ENCODE measurements at regions not wholly inside any gene's neighbourhood (a gene's known extent, or its start where the extent isn't known, plus 50 kb on each side); places are given as distances from the start of the nearest gene placed in this dataset.

- CTCF ChIA-PET, result no interaction called here
- no peaks in the 10 kb centered on the region for H3K4me1 Mint-ChIP-seq (ENCODE audit: insufficient read depth, unreplicated experiment)
- no peak overlapping the region for H3K27ac Mint-ChIP-seq (ENCODE audit: low read depth, unreplicated experiment)
- H3K4me3 Mint-ChIP-seq (ENCODE audit: unreplicated experiment), result no peak overlapping the region
- intact Hi-C loops (cut with micrococcal nuclease), result no loop called here
- no peak for DNase-seq (ENCODE audit: unreplicated experiment)
- POLR2A ChIA-PET, result no interaction called here
- H3K27me3 Mint-ChIP-seq (ENCODE audit: insufficient read depth, unreplicated experiment), result no peaks in the 10 kb centered on the region
- peaks cover 7% of the 10 kb centered on the region for H3K9me3 Mint-ChIP-seq (ENCODE audit: unreplicated experiment)
- no peaks in the 10 kb centered on the region for H3K36me3 Mint-ChIP-seq (ENCODE audit: insufficient read depth, unreplicated experiment)
- no peak for TF ChIP-seq CTCF (IDR thresholded peaks at IDR 0.05; ENCODE audit: unreplicated experiment)
- no TSS peak for BruUV-seq (replicated peaks)
Measured at GRCh38 chr10:52679117-52679516, 93.5 kb downstream of the MBL2 start.

GRCh38 chr10:52682766-52683165, 89.8 kb downstream of the MBL2 start:
- no peaks in the 10 kb centered on the region for H3K9me3 Mint-ChIP-seq (ENCODE audit: unreplicated experiment)
- H3K27me3 Mint-ChIP-seq (ENCODE audit: insufficient read depth, unreplicated experiment), result no peaks in the 10 kb centered on the region
- POLR2A ChIA-PET, result no interaction called here
- no TSS peak for BruUV-seq (replicated peaks)
- no peaks in the 10 kb centered on the region for H3K4me1 Mint-ChIP-seq (ENCODE audit: insufficient read depth, unreplicated experiment)
- CTCF ChIA-PET, result interaction anchor here (0.6 kb wide), 1 partner anchor 401 kb away, joined by 4 read pairs; no protein-coding TSS in a partner anchor
- intact Hi-C loops (cut with micrococcal nuclease), result no loop called here
- H3K27ac Mint-ChIP-seq (ENCODE audit: low read depth, unreplicated experiment), result no peak overlapping the region
- no peak for DNase-seq (ENCODE audit: unreplicated experiment)
- no peak overlapping the region for H3K4me3 Mint-ChIP-seq (ENCODE audit: unreplicated experiment)
- H3K36me3 Mint-ChIP-seq (ENCODE audit: insufficient read depth, unreplicated experiment), result no peaks in the 10 kb centered on the region
- TF ChIP-seq CTCF (IDR thresholded peaks at IDR 0.05; ENCODE audit: unreplicated experiment), result no peak

- no TSS peak for BruUV-seq (replicated peaks)
- TF ChIP-seq CTCF (IDR thresholded peaks at IDR 0.05; ENCODE audit: unreplicated experiment), result no peak
- Mint-ChIP-seq H3K27me3 (ENCODE audit: insufficient read depth, unreplicated experiment) (no peaks in the 10 kb centered on the region), H3K27ac (ENCODE audit: low read depth, unreplicated experiment) (no peak overlapping the region), H3K9me3 (ENCODE audit: unreplicated experiment) (no peaks in the 10 kb centered on the region), H3K4me1 (ENCODE audit: insufficient read depth, unreplicated experiment) (no peaks in the 10 kb centered on the region), H3K4me3 (ENCODE audit: unreplicated experiment) (no peak overlapping the region), H3K36me3 (ENCODE audit: insufficient read depth, unreplicated experiment) (no peaks in the 10 kb centered on the region)
- no peak for DNase-seq (ENCODE audit: unreplicated experiment)
- POLR2A ChIA-PET, result no interaction called here
- intact Hi-C loops (cut with micrococcal nuclease), result no loop called here
- CTCF ChIA-PET, result interaction anchor here (1.6 kb wide), 1 partner anchor 10 kb away, joined by 4 read pairs; no protein-coding TSS in a partner anchor
Measured at GRCh38 chr10:52683776-52684175, 88.8 kb downstream of the MBL2 start.

- Mint-ChIP-seq H3K4me3 (ENCODE audit: unreplicated experiment) (no peak overlapping the region), H3K27me3 (ENCODE audit: insufficient read depth, unreplicated experiment) (no peaks in the 10 kb centered on the region), H3K4me1 (ENCODE audit: insufficient read depth, unreplicated experiment) (no peaks in the 10 kb centered on the region), H3K27ac (ENCODE audit: low read depth, unreplicated experiment) (no peak overlapping the region), H3K9me3 (ENCODE audit: unreplicated experiment) (peaks cover 10% of the 10 kb centered on the region), H3K36me3 (ENCODE audit: insufficient read depth, unreplicated experiment) (no peaks in the 10 kb centered on the region)
- ChIA-PET CTCF (no interaction called here), POLR2A (no interaction called here)
- no peak for DNase-seq (ENCODE audit: unreplicated experiment)
- BruUV-seq (replicated peaks), result no TSS peak
- TF ChIP-seq CTCF (IDR thresholded peaks at IDR 0.05; ENCODE audit: unreplicated experiment), result no peak
- intact Hi-C loops (cut with micrococcal nuclease), result no loop called here
Measured at GRCh38 chr10:52688899-52689298, 83.7 kb downstream of the MBL2 start.

All from MCF 10A (cell line).